Endothelial cell of umbilical vein (primary cell): ENCODE measurements at regions not wholly inside any gene's neighbourhood (a gene's known extent, or its start where the extent isn't known, plus 50 kb on each side); places are given as distances from the start of the nearest gene placed in this dataset.

ENCODE experiments used
- BruUV-seq: library from RNA; stranded (reverse); fragments of 400-500 nt; replicated peaks from 2 replicates; lab custom pipeline; 2021; lab: Mats Ljungman, UMichigan
- CTCF ChIA-PET: fragments of 300-600, 350-600 bp; sonication (Branson Sonifier 250); formaldehyde crosslinking; loops from one replicate; lab custom pipeline; 2021; ENCODE audit warnings: antibody characterized with exemption, inconsistent platforms; lab: Charles Lee
- POLR2A ChIA-PET: fragments of 300-600, 350-600 bp; sonication (Branson Sonifier 250); formaldehyde crosslinking; loops from one replicate; lab custom pipeline; 2021; ENCODE audit warnings: antibody characterized with exemption, inconsistent platforms; lab: Charles Lee
- DNase-seq: peaks from one replicate; pipeline ENCODE4 v3.0.0-alpha.2; 2011; ENCODE audit warnings: low read depth, low spot score
- FAIRE-seq: peaks from 2 replicates; lab custom pipeline; 2011; peaks lifted over from hg19 to GRCh38; lab: Jason Lieb, UNC
- H2AFZ ChIP-seq: 2 replicates; pipeline ENCODE4 v1.6.0; 2012; ENCODE audit warnings: low read depth, low read length, control low read depth, inconsistent platforms
- H3K27ac ChIP-seq: 2 replicates; pipeline ENCODE4 v1.5.1; 2011; ENCODE audit warnings: low read depth, mild to moderate bottlenecking, control low read depth, low read length, moderate library complexity; ENCODE audit not compliant: insufficient read depth
- H3K27me3 ChIP-seq, 2 experiments: 2 replicates each; pipeline versions ENCODE4 v1.6.0 to v1.6.1; 2011; ENCODE audit warnings: low read length in 2 of 2, mixed read lengths in 1 of 2; ENCODE audit not compliant: control insufficient read depth in 2 of 2, insufficient read depth in 2 of 2
- H3K36me3 ChIP-seq, 2 experiments: 2 replicates in 1 of 2; 3 replicates in 1 of 2; pipeline ENCODE4 v1.5.1; 2011; ENCODE audit warnings: low read length in 2 of 2, mild to moderate bottlenecking in 1 of 2, moderate library complexity in 1 of 2; ENCODE audit not compliant: control insufficient read depth in 2 of 2, insufficient read depth in 2 of 2; ENCODE audit errors: extremely low read depth in 1 of 2
- H3K4me1 ChIP-seq: 3 replicates; pipeline ENCODE4 v1.5.1; 2011; ENCODE audit warnings: mild to moderate bottlenecking, low read length; ENCODE audit not compliant: control insufficient read depth, insufficient read depth; ENCODE audit errors: extremely low read depth
- H3K4me2 ChIP-seq: 2 replicates; pipeline ENCODE4 v1.6.1; 2011; ENCODE audit warnings: low read length, control low read depth, mixed read lengths; ENCODE audit not compliant: insufficient read depth
- H3K4me3 ChIP-seq, 3 experiments: fragments of 200-600 bp in 1 of 3; sonication (generic), shearing (Covaris generic) in 1 of 3; replicated peaks in 1 of 3; 2 replicates each; pipeline ENCODE4 v1.5.1; 2011 to 2016; ENCODE audit warnings: control low read depth in 3 of 3, low read length in 3 of 3, mild to moderate bottlenecking in 2 of 3, inconsistent platforms in 1 of 3, low read depth in 1 of 3, moderate library complexity in 1 of 3; ENCODE audit not compliant: insufficient read depth in 1 of 3
- H3K79me2 ChIP-seq: 2 replicates; pipeline ENCODE4 v1.6.0; 2012; ENCODE audit warnings: low read length, inconsistent platforms; ENCODE audit not compliant: control insufficient read depth, insufficient read depth
- H3K9ac ChIP-seq: replicated peaks from 2 replicates; pipeline ENCODE3; 2011; ENCODE audit warnings: low read length, control low read depth; ENCODE audit not compliant: insufficient read depth; ENCODE audit errors: extremely low read depth
- H3K9me1 ChIP-seq: replicated peaks from 3 replicates; pipeline ENCODE4 v1.6.0; 2011; ENCODE audit warnings: mild to moderate bottlenecking, low read length; ENCODE audit not compliant: control insufficient read depth, insufficient read depth; ENCODE audit errors: extremely low read depth
- H3K9me3 ChIP-seq: replicated peaks from 2 replicates; pipeline ENCODE4 v1.5.1; 2012; ENCODE audit warnings: low read length, inconsistent platforms; ENCODE audit not compliant: control insufficient read depth, insufficient read depth
- H4K20me1 ChIP-seq: replicated peaks from 2 replicates; pipeline ENCODE3; 2011; ENCODE audit warnings: mild to moderate bottlenecking, low read length; ENCODE audit not compliant: control insufficient read depth, insufficient read depth; ENCODE audit errors: extremely low read depth
- CTCF ChIP-seq, 2 donors: IDR thresholded peaks; 1 replicate in 1 of 2; 2 replicates in 1 of 2; pipeline ENCODE4 v1.5.1; 2011; ENCODE audit warnings: low read length in 2 of 2, mild to moderate bottlenecking in 2 of 2, moderate library complexity in 2 of 2, control low read depth in 1 of 2, inconsistent platforms in 1 of 2, low read depth in 1 of 2; ENCODE audit not compliant: insufficient read depth in 1 of 2; ENCODE audit errors: extremely low read depth in 1 of 2
- EZH2 ChIP-seq: IDR thresholded peaks from 2 replicates; pipeline ENCODE4 v1.6.1; 2012; ENCODE audit warnings: borderline replicate concordance, low read depth, mild to moderate bottlenecking, moderate library complexity, low read length, inconsistent platforms; ENCODE audit not compliant: severe bottlenecking
- FOS ChIP-seq: IDR thresholded peaks from 2 replicates; pipeline ENCODE4 v1.6.1; 2011; ENCODE audit warnings: mild to moderate bottlenecking, low read length, moderate library complexity, borderline replicate concordance; ENCODE audit not compliant: insufficient read depth
- GATA2 ChIP-seq: IDR thresholded peaks from 2 replicates; pipeline ENCODE4 v1.7.0; 2011; ENCODE audit warnings: low read depth, mild to moderate bottlenecking, moderate library complexity, mixed read lengths, low read length; ENCODE audit not compliant: insufficient read length, insufficient read depth
- JUN ChIP-seq: IDR thresholded peaks from 2 replicates; pipeline ENCODE4 v1.6.1; 2011; ENCODE audit warnings: borderline replicate concordance, low read depth; ENCODE audit not compliant: insufficient read length, insufficient read depth
- MAX ChIP-seq: IDR thresholded peaks from 2 replicates; pipeline ENCODE4 v1.6.1; 2011; ENCODE audit not compliant: insufficient read depth, insufficient read length
- MYC ChIP-seq: IDR thresholded peaks from one replicate; pipeline ENCODE4 v1.6.1; 2011; ENCODE audit warnings: mild to moderate bottlenecking, low read depth, low read length
- POLR2A ChIP-seq: IDR thresholded peaks from 2 replicates; pipeline ENCODE4 v1.6.1; 2012; ENCODE audit warnings: low read depth, mild to moderate bottlenecking, control low read depth, low read length
- POLR2AphosphoS5 ChIP-seq: IDR thresholded peaks from 2 replicates; pipeline ENCODE4 v1.6.1; 2012; ENCODE audit warnings: low read depth, mild to moderate bottlenecking, control low read depth, low read length, moderate library complexity; ENCODE audit not compliant: insufficient read depth
- dilution Hi-C: fragments of 300-500 bp; cut with MboI; formaldehyde crosslinking; loops from one replicate; pipeline ENCODE4 v1.15.0; 2019; ENCODE audit warnings: low sequenced_read_pairs; ENCODE audit not compliant: extremely low pct_ligation_motif_present
- intact Hi-C: fragments of 100-400 bp; cut with micrococcal nuclease; formaldehyde crosslinking; loops from one replicate; pipeline ENCODE4 v1.10.0; 2022

GRCh38 chr1:36606641-36607262, 124.0 kb upstream of the CSF3R start:
- H3K9ac ChIP-seq, result no peak overlapping the region
- no TSS peak for BruUV-seq
- H3K4me2 ChIP-seq, result no peak overlapping the region
- H4K20me1 ChIP-seq, result no peaks in the 10 kb centered on the region
- ChIA-PET CTCF (interaction anchor here (2.0 to 2.9 kb wide), 2 partner anchors 31 to 45 kb away, joined by 5 to 9 read pairs; no protein-coding TSS in a partner anchor), POLR2A (no interaction called here)
- no peaks in the 10 kb centered on the region for H3K27me3 ChIP-seq
- H3K36me3 ChIP-seq, result no peaks in the 10 kb centered on the region
- H3K9me3 ChIP-seq, result no peaks in the 10 kb centered on the region
- intact Hi-C loops (no loop called here), dilution Hi-C loops (no loop called here)
- no peak for FAIRE-seq
- H3K4me3 ChIP-seq, result no peak overlapping the region
- H3K4me1 ChIP-seq, result no peaks in the 10 kb centered on the region
- H3K27ac ChIP-seq, result no peak overlapping the region
- H3K9me1 ChIP-seq, result no peaks in the 10 kb centered on the region
- DNase-seq, result no peak
- no peak overlapping the region for H2AFZ ChIP-seq
- no peaks in the 10 kb centered on the region for H3K79me2 ChIP-seq
- TF ChIP-seq JUN, result no peak
- TF ChIP-seq POLR2AphosphoS5, result no peak
- no peak for TF ChIP-seq MAX
- no peak for TF ChIP-seq EZH2

DNA sequence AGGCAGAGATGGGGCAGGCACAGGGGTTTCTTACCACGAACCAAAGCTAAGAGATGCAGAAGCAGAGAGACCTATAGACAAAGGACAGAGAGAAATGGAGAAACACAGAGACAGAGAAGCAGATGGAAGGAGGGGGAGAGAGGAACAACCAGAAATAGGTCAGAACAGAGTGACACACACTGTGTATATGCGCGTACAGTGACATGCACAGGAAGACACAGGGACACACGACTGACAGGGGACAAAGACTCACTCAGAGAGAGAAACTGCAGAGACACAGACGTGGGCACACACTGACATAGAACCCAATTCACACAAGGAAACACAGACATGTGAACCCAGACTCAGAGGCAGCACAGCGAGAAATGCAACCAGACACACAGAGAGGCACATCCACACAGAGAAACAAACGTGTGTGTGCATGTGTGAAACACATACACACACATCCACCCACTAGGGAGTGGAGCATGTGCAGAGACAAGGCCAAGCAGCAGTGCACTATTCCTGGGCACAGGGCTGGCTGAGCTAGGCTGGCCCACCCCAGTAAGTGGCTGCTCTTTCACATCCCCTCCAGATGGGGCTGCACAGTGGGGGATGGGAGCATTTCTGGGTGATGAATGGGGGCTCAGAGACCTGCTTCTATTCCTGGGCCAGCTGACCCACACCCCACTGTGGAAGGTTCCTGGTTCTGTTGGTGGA, 123.4 kb upstream of the CSF3R start:
- intact Hi-C loops, result no loop called here
- CTCF ChIA-PET, result interaction anchor here (2.0 kb wide), 1 partner anchor 45 kb away, joined by 5 read pairs; no protein-coding TSS in a partner anchor
- POLR2A ChIA-PET, result no interaction called here

More for the DNA sequence above, 123.4 kb upstream of the CSF3R start:
- Histone ChIP-seq H3K79me2 (no peaks in the 10 kb centered on the region), H3K9me3 (no peaks in the 10 kb centered on the region), H4K20me1 (no peaks in the 10 kb centered on the region), H2AFZ (no peak overlapping the region), H3K27me3 (no peaks in the 10 kb centered on the region), H3K4me2 (no peak overlapping the region), H3K36me3 (no peaks in the 10 kb centered on the region), H3K4me3 (no peak overlapping the region), H3K27ac (no peak overlapping the region), H3K4me1 (no peaks in the 10 kb centered on the region), H3K9ac (no peak overlapping the region), H3K9me1 (no peaks in the 10 kb centered on the region)
- BruUV-seq, result no TSS peak
- DNase-seq, result no peak
- no peak for TF ChIP-seq CTCF (IDR thresholded peaks at IDR 0.05; ENCODE audit: extremely low read depth in 1 of 2, insufficient read depth in 1 of 2, low read depth in 1 of 2, low read length in 2 of 2)
- TF ChIP-seq POLR2AphosphoS5, result no peak
- TF ChIP-seq FOS, result no peak
- no peak for TF ChIP-seq MAX
- TF ChIP-seq POLR2A, result no peak
- TF ChIP-seq MYC, result no peak
- no peak for TF ChIP-seq EZH2
- no peak for TF ChIP-seq GATA2
- no peak for TF ChIP-seq JUN
- no peak for FAIRE-seq
- dilution Hi-C loops, result no loop called here
